ENCODE measurements at regions not wholly inside any gene's neighbourhood (a gene's known extent, or its start where the extent isn't known, plus 50 kb on each side); places are given as distances from the start of the nearest gene placed in this dataset.

DNA sequence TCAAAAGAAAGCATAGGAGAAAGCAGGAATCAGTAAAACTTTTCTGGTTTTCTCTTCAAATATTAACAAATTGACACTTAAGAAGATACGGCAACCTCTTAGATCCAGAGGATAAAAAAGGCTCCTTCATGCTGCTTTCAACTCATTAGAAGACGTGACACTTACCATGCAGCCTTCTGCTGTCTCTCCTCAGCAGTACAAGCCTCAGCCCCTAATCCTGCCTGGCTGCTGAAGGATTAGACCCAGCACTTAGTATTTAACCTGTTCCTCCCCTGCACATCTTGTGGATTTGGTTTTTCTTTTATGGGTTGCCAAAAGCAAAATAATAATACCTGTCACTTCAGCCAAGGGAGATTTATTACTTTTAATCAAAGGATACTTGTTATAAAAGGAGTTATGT lies 108.4 kb downstream of the LYZL1 start:
- peaks cover 0 to 9% (median 0%) of the 10 kb centered on the region in 3 donors for H3K9me3 ChIP-seq (replicated peaks in 1 of 3)
- H3K4me3 ChIP-seq = no peak overlapping the region
- TF ChIP-seq, protein P1, sequence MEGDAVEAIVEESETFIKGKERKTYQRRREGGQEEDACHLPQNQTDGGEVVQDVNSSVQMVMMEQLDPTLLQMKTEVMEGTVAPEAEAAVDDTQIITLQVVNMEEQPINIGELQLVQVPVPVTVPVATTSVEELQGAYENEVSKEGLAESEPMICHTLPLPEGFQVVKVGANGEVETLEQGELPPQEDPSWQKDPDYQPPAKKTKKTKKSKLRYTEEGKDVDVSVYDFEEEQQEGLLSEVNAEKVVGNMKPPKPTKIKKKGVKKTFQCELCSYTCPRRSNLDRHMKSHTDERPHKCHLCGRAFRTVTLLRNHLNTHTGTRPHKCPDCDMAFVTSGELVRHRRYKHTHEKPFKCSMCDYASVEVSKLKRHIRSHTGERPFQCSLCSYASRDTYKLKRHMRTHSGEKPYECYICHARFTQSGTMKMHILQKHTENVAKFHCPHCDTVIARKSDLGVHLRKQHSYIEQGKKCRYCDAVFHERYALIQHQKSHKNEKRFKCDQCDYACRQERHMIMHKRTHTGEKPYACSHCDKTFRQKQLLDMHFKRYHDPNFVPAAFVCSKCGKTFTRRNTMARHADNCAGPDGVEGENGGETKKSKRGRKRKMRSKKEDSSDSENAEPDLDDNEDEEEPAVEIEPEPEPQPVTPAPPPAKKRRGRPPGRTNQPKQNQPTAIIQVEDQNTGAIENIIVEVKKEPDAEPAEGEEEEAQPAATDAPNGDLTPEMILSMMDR (IDR thresholded peaks at IDR 0.05) = no peak
- no peak for TF ChIP-seq POLR2A (IDR thresholded peaks at IDR 0.05)
- no peak for DNase-seq
- no peaks in the 10 kb centered on the region for H3K27me3 ChIP-seq
- no peak overlapping the region for H3K27ac ChIP-seq
- no peaks in the 10 kb centered on the region for H3K36me3 ChIP-seq (replicated peaks in 1 of 2)
- H3K4me1 ChIP-seq (replicated peaks in 1 of 2) = no peaks in the 10 kb centered on the region
- WGBS, 4 donors = 63 to 71% (median 65%) methylated on average over 2 of the region's 2 CpGs
- intact Hi-C loops (cut with DNase I) = no loop called here

DNA sequence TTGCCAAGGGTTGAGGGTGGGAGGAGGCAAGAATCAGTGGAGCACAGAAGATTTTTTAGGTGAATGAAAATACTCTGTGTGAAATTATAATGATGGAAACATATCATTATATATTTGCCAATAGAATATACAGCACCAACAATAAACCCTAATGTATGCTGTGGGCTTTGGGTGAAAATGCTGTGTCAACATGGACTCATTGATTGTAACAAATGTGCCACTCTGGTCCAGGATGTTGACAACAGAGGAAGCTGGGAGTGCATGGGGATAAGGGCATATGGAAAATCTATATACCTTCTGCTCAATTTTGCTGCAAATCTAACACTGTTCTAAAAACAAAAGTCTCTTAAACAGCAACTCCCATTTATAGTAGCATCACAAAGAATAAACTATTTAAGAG lies 114.3 kb downstream of the LYZL1 start:
- DNase-seq = no peak
- Histone ChIP-seq H3K36me3 (replicated peaks in 1 of 2) (no peaks in the 10 kb centered on the region), H3K27me3 (no peaks in the 10 kb centered on the region), H3K4me1 (replicated peaks in 1 of 2) (no peaks in the 10 kb centered on the region), H3K4me3 (no peak overlapping the region), H3K27ac (no peak overlapping the region), H3K9me3 (replicated peaks in 1 of 3) (peaks cover 0 to 9% (median 0%) of the 10 kb centered on the region in 3 donors)
- TF ChIP-seq, protein P1 (IDR thresholded peaks at IDR 0.05) = no peak
- no peak for TF ChIP-seq POLR2A (IDR thresholded peaks at IDR 0.05)
- intact Hi-C loops (cut with DNase I) = no loop called here

DNA sequence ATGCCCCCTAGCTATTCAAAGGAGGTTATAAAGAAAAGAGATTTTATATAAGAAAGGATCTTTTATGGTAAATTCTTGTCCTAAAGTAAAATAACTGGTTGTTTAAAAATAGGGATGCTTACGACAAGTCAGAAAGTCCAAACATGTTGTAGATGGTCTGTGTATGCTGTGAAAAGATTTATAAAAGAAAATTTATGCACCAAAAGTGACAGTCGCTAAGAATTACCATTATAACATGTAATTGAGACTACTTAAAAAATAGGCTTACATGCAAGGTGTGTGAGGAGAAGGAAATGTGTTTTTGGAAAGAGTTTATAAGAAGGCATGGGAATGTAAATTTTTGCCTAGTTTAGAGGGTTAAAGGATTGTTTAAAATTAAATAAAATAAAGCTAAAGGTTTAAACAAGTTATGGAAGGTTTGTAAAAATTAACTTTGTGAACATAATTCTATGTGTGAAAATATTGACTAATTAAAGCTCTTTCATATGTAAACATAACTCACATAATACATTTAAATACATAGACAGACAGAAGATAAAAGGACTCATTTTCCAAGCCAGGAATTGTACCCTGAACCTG lies 118.5 kb downstream of the LYZL1 start:
- Histone ChIP-seq H3K36me3 (replicated peaks in 1 of 2) (no peaks in the 10 kb centered on the region), H3K27me3 (no peaks in the 10 kb centered on the region), H3K4me1 (replicated peaks in 1 of 2) (peaks cover 14 to 20% of the 10 kb centered on the region in 2 donors), H3K4me3 (no peak overlapping the region), H3K27ac (no peak overlapping the region), H3K9me3 (replicated peaks in 1 of 3) (no peaks in the 10 kb centered on the region)
- intact Hi-C loops (cut with DNase I) = no loop called here
- TF ChIP-seq POLR2A (IDR thresholded peaks at IDR 0.05) = no peak
- TF ChIP-seq, protein P1 (IDR thresholded peaks at IDR 0.05) = no peak
- WGBS, 4 donors = 90 to 100% (median 94%) methylated on average over 2 of the region's 2 CpGs
- DNase-seq = no peak

Data from adrenal gland (tissue), 9 donors.